SK-N-SH (cell line): ENCODE measurements at regions not wholly inside any gene's neighbourhood (a gene's known extent, or its start where the extent isn't known, plus 50 kb on each side); places are given as distances from the start of the nearest gene placed in this dataset.

ENCODE experiments used
- CTCF ChIA-PET: fragments of 300-600, 350-600 bp; formaldehyde crosslinking; extraction: SDS; loops from one replicate; lab custom pipeline; 2021; lab: Yijun Ruan, JAX
- POLR2A ChIA-PET: fragments of 350-600 bp; sonication (Branson Sonifier 250); formaldehyde crosslinking; extraction: SDS; loops from one replicate; lab custom pipeline; 2020; ENCODE audit warnings: antibody characterized with exemption, inconsistent platforms; lab: Yijun Ruan, JAX
- DNase-seq: peaks from one replicate; pipeline ENCODE4 v3.0.0; 2012
- H2AFZ ChIP-seq: fragments of 200-600 bp; sonication (generic); 2 replicates; pipeline ENCODE4 v1.8.1; 2016; ENCODE audit warnings: antibody characterized with exemption, mild to moderate bottlenecking, low read depth
- H3F3A ChIP-seq: fragments of 200-600 bp; sonication (generic); replicated peaks from 2 replicates; pipeline ENCODE3; 2016; ENCODE audit warnings: antibody characterized with exemption, mild to moderate bottlenecking; ENCODE audit not compliant: insufficient read depth
- H3K27ac ChIP-seq, 2 experiments: fragments of 200-500 bp in 1 of 2; fragments of 200-600 bp in 1 of 2; sonication (Bioruptor generic) in 1 of 2; sonication (generic), shearing (Covaris generic) in 1 of 2; 2 replicates each; pipeline versions ENCODE4 v1.5.1 to v1.6.1; 2014 to 2016; ENCODE audit warnings: low read depth in 2 of 2, inconsistent platforms in 1 of 2, low read length in 1 of 2, mild to moderate bottlenecking in 1 of 2, mixed read lengths in 1 of 2
- H3K27me3 ChIP-seq: fragments of 200-600 bp; sonication (generic), shearing (Covaris generic); 2 replicates; pipeline ENCODE4 v1.6.1; 2016; ENCODE audit warnings: mixed run types; ENCODE audit not compliant: insufficient read depth
- H3K36me3 ChIP-seq, 2 experiments: fragments of 200-500 bp in 1 of 2; fragments of 200-600 bp in 1 of 2; sonication (Bioruptor generic) in 1 of 2; sonication (generic) in 1 of 2; replicated peaks in 1 of 2; 2 replicates each; pipeline versions ENCODE3 to v1.5.1; 2014 to 2016; ENCODE audit warnings: low read length in 1 of 2, mild to moderate bottlenecking in 1 of 2; ENCODE audit not compliant: insufficient read depth in 2 of 2, control insufficient read depth in 1 of 2
- H3K4me1 ChIP-seq, 2 experiments: fragments of 200-500 bp in 1 of 2; fragments of 200-600 bp in 1 of 2; sonication (Bioruptor generic) in 1 of 2; sonication (generic), shearing (Covaris generic) in 1 of 2; 2 replicates each; pipeline versions ENCODE4 v1.5.1 to v1.6.1; 2014 to 2016; ENCODE audit warnings: low read depth in 1 of 2, low read length in 1 of 2, mixed run types in 1 of 2; ENCODE audit not compliant: insufficient read depth in 2 of 2, control insufficient read depth in 1 of 2
- H3K4me2 ChIP-seq: fragments of 200-600 bp; sonication (generic), shearing (Covaris generic); 2 replicates; pipeline ENCODE4 v1.6.1; 2017; ENCODE audit warnings: mixed run types
- H3K4me3 ChIP-seq, 2 experiments: fragments of 200-500 bp in 1 of 2; fragments of 200-600 bp in 1 of 2; sonication (Bioruptor generic) in 1 of 2; sonication (generic), shearing (Covaris generic) in 1 of 2; 2 replicates each; pipeline versions ENCODE4 v1.5.1 to v1.8.1; 2014 to 2016; ENCODE audit warnings: low read depth in 2 of 2, inconsistent platforms in 1 of 2, low read length in 1 of 2, mild to moderate bottlenecking in 1 of 2, mixed read lengths in 1 of 2, moderate library complexity in 1 of 2
- H3K79me2 ChIP-seq: fragments of 200-600 bp; sonication (generic); 2 replicates; pipeline ENCODE4 v1.8.1; 2017; ENCODE audit warnings: mild to moderate bottlenecking; ENCODE audit not compliant: insufficient read depth
- H3K9ac ChIP-seq: fragments of 200-600 bp; sonication (generic); 2 replicates; pipeline ENCODE4 v1.6.1; 2017; ENCODE audit warnings: mixed run types
- H3K9me2 ChIP-seq: fragments of 200-600 bp; sonication (generic); 2 replicates; pipeline ENCODE4 v1.6.1; 2017; ENCODE audit warnings: mixed run types
- H3K9me3 ChIP-seq: fragments of 200-600 bp; sonication (generic); 2 replicates; pipeline ENCODE4 v1.6.1; 2017; ENCODE audit warnings: mixed run types, mild to moderate bottlenecking, moderate library complexity
- H4K20me1 ChIP-seq: fragments of 200-600 bp; sonication (generic); 2 replicates; pipeline ENCODE4 v1.6.1; 2017; ENCODE audit warnings: mild to moderate bottlenecking, mixed run types; ENCODE audit not compliant: insufficient read depth
- EP300 ChIP-seq, 2 experiments: IDR thresholded peaks; 2 replicates each; pipeline versions ENCODE4 v1.4.0 to v1.6.1; 2012; ENCODE audit warnings: borderline replicate concordance in 1 of 2, low read depth in 1 of 2, low read length in 1 of 2
- EZH2phosphoT487 ChIP-seq: fragments of 200-600 bp; sonication (generic); IDR thresholded peaks from 2 replicates; pipeline ENCODE4 v1.6.1; 2017; ENCODE audit warnings: low read depth, mixed run types, mild to moderate bottlenecking, antibody characterized with exemption, moderate library complexity, borderline replicate concordance
- FOXM1 ChIP-seq: IDR thresholded peaks from 2 replicates; pipeline ENCODE4 v1.4.0; 2012; ENCODE audit warnings: low read depth, mild to moderate bottlenecking
- IRF3 ChIP-seq: fragments of 150-350 bp; IDR thresholded peaks from 2 replicates; pipeline ENCODE4 v1.6.1; 2016; ENCODE audit warnings: mild to moderate bottlenecking, low read depth, low read length
- MAX ChIP-seq: IDR thresholded peaks from 2 replicates; pipeline ENCODE4 v1.4.0; 2012; ENCODE audit warnings: low read depth
- PBX3 ChIP-seq: IDR thresholded peaks from 2 replicates; pipeline ENCODE4; 2012
- POLR2AphosphoS5 ChIP-seq: IDR thresholded peaks from 2 replicates; pipeline ENCODE4 v1.6.1; 2012; ENCODE audit warnings: low read depth, low read length
- RAD21 ChIP-seq: IDR thresholded peaks from 2 replicates; pipeline ENCODE4 v1.6.1; 2012; ENCODE audit warnings: mild to moderate bottlenecking, low read length
- RCOR1 ChIP-seq: fragments of 150-350 bp; IDR thresholded peaks from 2 replicates; pipeline ENCODE4 v1.6.1; 2017; ENCODE audit warnings: antibody characterized with exemption, low read length
- RFX5 ChIP-seq: IDR thresholded peaks from 2 replicates; pipeline ENCODE4 v1.6.1; 2012; ENCODE audit warnings: mild to moderate bottlenecking, improper control_type of control experiment, low read length
- SIN3A ChIP-seq: IDR thresholded peaks from 2 replicates; pipeline ENCODE4 v1.6.1; 2012; ENCODE audit warnings: low read depth, mild to moderate bottlenecking, low read length, moderate library complexity, borderline replicate concordance
- SMC3 ChIP-seq: IDR thresholded peaks from 2 replicates; pipeline ENCODE4 v1.6.1; 2012; ENCODE audit warnings: low read depth, low read length, improper control_type of control experiment
- TAF1 ChIP-seq: IDR thresholded peaks from 2 replicates; pipeline ENCODE4 v1.6.1; 2012; ENCODE audit warnings: low read depth, mild to moderate bottlenecking, low read length, moderate library complexity, borderline replicate concordance
- TEAD4 ChIP-seq: IDR thresholded peaks from 2 replicates; pipeline ENCODE4 v1.4.0; 2012; ENCODE audit warnings: mild to moderate bottlenecking, borderline replicate concordance; ENCODE audit not compliant: insufficient read depth
- USF1 ChIP-seq: IDR thresholded peaks from 2 replicates; pipeline ENCODE4 v1.4.0; 2012; ENCODE audit warnings: low read depth, borderline replicate concordance
- USF2 ChIP-seq: fragments of 150-350 bp; IDR thresholded peaks from 2 replicates; pipeline ENCODE4 v1.6.1; 2017; ENCODE audit warnings: antibody characterized with exemption, low read length, low read depth, borderline replicate concordance
- YY1 ChIP-seq: IDR thresholded peaks from 2 replicates; pipeline ENCODE4 v1.4.0; 2012; ENCODE audit warnings: low read depth, mild to moderate bottlenecking
- WGBS: methylation state at CpG from one replicate; pipeline ENCODE4 v1.1.6; 2017; ENCODE audit warnings: low lambda C conversion rate; 5-methylcytosine and 5-hydroxymethylcytosine counted together

- 0% methylated on average over 1 of the region's 1 CpG for WGBS
- no peak for DNase-seq
- Histone ChIP-seq H4K20me1 (no peaks in the 10 kb centered on the region), H3F3A (no peaks in the 10 kb centered on the region), H3K4me2 (no peak overlapping the region), H3K9me2 (no peaks in the 10 kb centered on the region), H3K4me1 (no peaks in the 10 kb centered on the region), H3K4me3 (no peak overlapping the region), H3K36me3 (no peaks in the 10 kb centered on the region), H3K9me3 (no peaks in the 10 kb centered on the region), H3K27me3 (no peaks in the 10 kb centered on the region), H2AFZ (no peak overlapping the region), H3K9ac (no peak overlapping the region), H3K27ac (no peak overlapping the region), H3K79me2 (no peaks in the 10 kb centered on the region)
- ChIA-PET CTCF (no interaction called here), POLR2A (no interaction called here)
- TF ChIP-seq USF1 (no peak), FOXM1 (no peak), EP300 (IDR thresholded peaks at IDR 0.05; ENCODE audit: borderline replicate concordance in 1 of 2, low read depth in 1 of 2, low read length in 1 of 2) (no peak), SMC3 (no peak), IRF3 (no peak), RFX5 (no peak), MAX (no peak), SIN3A (no peak), RAD21 (no peak), POLR2AphosphoS5 (no peak), TAF1 (no peak), PBX3 (no peak), YY1 (no peak), TEAD4 (no peak), EZH2phosphoT487 (no peak), USF2 (no peak), RCOR1 (no peak)
These were observed 183.9 kb downstream of the BARX1 start for GRCh38 chr9:93771276-93771675.
